HG03060 (cell line): ENCODE measurements at regions not wholly inside any gene's neighbourhood (a gene's known extent, or its start where the extent isn't known, plus 50 kb on each side); places are given as distances from the start of the nearest gene placed in this dataset.

Source experiments
- ATAC-seq: cut with Tn5 transposase; IDR thresholded peaks from one replicate; pipeline ENCODE4 v1.9.1; 2021; ENCODE audit warnings: low read depth, moderate number of reproducible peaks; ENCODE audit not compliant: unreplicated experiment

- no peak for ATAC-seq
These were observed 477.3 kb downstream of the FGF9 start for GRCh38 chr13:22148187-22148586.

DNA sequence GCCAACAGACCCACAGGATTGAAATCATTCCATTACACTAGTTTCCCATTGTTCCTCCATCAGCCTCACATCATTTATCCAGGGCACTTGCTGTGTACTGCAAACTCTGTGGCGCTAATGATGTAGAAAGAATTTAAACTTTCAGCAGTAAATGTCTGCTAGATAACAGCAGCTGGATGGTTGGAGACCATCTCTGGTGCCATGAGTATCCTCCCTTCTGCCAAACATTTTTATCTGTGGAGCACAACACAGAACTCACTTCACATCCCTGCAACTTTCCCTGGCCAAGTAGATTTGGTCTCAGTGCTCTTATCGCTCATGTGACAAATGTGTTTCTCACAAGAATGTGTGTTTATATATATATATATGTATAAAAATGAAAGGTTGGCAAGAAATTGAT, 481.9 kb downstream of the FGF9 start:
- ATAC-seq, result no peak

GRCh38 chr13:22154041-22154440, 483.2 kb downstream of the FGF9 start:
- no peak for ATAC-seq

- ATAC-seq, result peak; percentile 71
These were observed 491.0 kb downstream of the FGF9 start for GRCh38 chr13:22161871-22162270.

DNA sequence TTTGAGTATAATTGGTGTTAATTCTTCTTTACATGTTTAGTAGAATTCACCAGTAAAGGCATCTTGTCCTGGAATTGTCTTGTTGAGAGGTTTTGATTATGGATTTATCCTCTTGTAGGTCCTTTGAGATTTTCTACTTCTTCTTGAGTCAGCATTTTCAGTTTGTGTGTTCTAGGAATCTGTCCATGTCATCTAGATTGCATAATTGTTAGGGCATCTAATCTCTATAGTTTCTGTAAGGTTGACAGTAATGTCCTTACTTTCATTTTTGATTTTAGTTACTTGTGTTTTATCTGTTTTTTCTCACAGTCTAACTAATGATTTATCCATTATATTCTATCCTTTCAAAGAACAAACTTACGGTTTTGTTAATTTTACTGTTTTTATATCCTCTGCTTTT, 492.0 kb downstream of the FGF9 start:
- ATAC-seq, result no peak

GRCh38 chr13:22168437-22169190, 497.7 kb downstream of the FGF9 start:
- ATAC-seq, result no peak

- no peak for ATAC-seq
These were observed 498.6 kb downstream of the FGF9 start for GRCh38 chr13:22169473-22169872.

- ATAC-seq, result no peak
These were observed 502.7 kb downstream of the FGF9 start for GRCh38 chr13:22173610-22174009.

GRCh38 chr13:22175241-22175640, 504.4 kb downstream of the FGF9 start:
- ATAC-seq, result no peak

GRCh38 chr13:22175815-22176214, 504.9 kb downstream of the FGF9 start:
- no peak for ATAC-seq

DNA sequence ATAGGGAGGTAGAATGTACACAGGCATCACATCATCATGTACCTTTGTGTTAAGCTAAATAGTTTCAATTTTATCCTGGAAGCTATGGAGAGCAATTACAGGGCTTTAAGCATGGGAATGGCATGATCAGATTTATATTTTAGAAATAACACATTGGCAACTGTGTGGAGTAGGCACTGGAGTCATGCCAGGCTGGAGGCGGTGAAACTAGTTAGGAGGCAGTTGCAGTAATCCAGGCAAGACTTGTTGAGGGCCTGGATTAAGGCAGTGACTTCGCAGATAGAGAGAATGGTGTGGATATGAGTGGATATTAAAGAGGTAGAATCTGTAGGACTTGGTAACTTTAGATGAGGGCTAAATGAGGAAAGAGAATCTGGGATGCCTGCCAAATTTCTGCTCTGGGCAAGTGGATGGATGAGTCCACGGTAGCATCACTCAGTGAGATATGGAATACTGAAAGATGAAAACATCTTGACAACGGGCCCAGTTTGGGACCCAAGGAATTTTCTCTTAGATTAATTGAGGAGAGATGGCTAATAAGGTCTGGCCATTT, 506.2 kb downstream of the FGF9 start:
- no peak for ATAC-seq

- no peak for ATAC-seq
These were observed 508.0 kb downstream of the FGF9 start for GRCh38 chr13:22178878-22179277.

GRCh38 chr13:22187329-22187728, 516.5 kb downstream of the FGF9 start:
- ATAC-seq, result no peak

DNA sequence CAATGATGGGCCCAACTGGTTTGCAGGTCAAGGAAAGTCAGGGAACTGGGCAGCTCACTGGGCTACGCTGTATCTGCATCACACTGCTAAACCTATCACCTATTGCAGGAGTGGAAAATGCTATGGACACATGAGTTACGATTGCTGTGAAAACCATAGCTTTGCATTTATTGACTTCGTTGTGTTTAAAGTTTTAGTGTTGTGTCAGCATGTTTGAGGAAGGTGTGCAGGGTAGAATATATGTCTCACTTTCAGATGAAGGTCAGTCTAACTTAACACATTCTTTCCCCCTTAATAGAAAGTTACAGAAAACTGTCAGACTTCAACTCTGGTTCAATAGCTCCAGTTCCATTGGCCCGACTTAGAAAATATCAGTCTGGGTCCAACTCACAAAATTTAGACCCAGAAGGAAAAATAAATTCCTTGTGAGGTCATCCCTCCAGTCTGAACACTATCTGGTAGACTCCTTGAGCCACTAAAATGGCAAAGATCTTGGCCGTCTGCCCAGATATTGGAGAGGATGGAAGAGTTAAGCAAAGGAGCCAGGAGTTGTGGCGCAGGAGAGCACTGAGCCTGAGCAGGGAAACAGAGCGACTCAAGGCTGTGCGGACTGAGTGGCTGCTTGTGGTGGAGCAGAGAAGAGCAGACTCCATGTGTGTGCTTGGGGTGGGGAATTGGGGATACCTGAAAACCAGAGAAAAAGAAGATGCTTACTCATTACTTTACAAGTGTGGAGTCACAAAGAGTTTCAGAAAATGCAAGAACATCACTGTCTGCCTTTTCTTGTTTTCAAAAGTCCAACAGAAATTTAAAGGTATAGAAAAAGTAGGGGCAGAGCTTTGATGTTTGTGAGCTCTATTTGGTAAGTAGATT, 518.5 kb downstream of the FGF9 start:
- no peak for ATAC-seq

- no peak for ATAC-seq
These were observed 522.2 kb downstream of the FGF9 start for GRCh38 chr13:22193070-22193469.

- no peak for ATAC-seq
These were observed 523.4 kb downstream of the FGF9 start for GRCh38 chr13:22194106-22194805.

DNA sequence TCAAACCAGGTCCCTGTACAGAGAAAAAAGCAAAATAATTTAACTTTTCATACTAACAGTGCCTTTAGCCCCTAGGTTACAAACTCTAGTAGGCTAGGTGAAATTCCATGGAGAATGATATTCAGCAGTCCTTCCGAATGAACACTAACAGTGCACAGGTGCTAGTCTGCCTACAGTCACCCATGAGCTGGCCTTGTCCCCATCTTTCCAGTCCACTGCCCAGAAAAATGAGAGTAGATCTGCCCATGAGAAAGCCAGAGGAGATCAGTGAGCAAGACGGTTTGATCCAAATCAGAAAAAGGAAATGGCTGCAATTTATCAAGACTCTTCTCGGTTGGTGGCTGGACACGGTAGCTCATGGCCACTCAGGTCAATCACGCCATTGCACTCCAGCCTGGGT, 524.9 kb downstream of the FGF9 start:
- ATAC-seq, result no peak

DNA sequence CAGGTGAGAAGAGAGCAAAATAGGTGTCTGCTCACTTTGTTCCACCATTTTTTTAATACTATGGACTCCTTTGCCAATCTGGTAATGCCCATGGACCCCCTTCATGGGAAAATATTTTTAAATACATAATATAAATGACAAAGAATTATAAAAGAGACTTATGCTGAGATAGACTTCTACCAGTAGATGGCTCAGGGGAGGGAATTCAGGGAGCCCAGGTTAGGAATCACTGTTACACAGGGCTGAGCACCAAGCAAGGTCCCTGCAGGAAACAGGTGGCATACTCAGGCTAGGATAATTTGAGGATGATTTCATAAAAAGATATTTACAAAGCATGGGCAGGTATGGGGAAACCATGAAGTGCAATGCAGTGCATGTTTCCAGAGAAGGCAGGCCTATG, 525.9 kb downstream of the FGF9 start:
- no peak for ATAC-seq

GRCh38 chr13:22198001-22198400, 527.1 kb downstream of the FGF9 start:
- no peak for ATAC-seq

DNA sequence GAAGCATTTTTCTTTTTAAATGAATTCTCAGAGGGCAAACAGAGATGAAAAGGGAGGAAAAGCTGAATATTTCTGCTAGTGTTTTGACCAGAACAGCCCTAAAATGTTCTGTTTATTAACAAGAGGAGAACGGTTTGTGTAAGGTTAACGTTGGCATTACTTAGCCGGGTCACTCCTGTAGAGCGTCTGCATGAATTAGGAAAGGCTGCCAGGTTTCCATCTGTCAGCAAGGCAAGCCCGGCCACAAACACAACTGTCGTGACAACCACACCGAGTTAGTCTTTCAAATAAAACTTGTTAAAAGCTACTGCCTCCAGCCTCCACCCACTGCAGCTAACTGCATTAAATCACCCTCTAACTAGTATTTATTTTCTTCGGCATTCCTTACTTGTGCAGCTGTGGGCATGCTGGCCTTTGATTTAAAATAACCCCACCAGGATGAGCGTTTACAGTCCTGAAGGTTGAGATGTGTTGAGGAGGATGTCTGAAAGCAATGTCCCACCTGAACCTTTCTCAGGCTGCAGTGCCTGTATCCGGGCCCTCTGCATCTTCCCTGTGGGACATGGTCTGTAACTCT, 527.9 kb downstream of the FGF9 start:
- no peak for ATAC-seq

DNA sequence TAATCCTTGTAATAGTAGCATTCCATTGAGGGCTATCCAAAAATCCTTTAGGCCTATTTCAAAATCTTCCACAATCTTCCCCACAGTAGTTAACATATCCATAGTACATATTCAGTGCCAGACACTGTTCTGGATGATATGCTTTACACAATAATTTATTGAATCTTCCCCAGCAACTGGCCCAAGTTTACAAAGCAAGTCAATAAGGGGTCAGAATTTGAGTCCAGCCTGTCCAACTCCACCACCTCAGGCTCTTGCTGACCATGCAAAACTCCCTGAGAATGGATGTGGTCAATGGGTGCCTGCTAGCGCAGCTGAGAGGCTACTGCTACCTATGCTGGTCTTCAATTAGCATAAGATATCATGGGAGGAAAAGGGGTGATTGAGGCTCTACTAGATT, 529.6 kb downstream of the FGF9 start:
- ATAC-seq, result no peak
